ENCODE measurements at regions not wholly inside any gene's neighbourhood (a gene's known extent, or its start where the extent isn't known, plus 50 kb on each side); places are given as distances from the start of the nearest gene placed in this dataset.

GRCh38 chr1:217373761-217374701 lies 256.9 kb downstream of the GPATCH2 start:
- no peaks in the 10 kb centered on the region for H3K36me3 Mint-ChIP-seq

GRCh38 chr1:217372049-217372970 lies 258.6 kb downstream of the GPATCH2 start:
- Mint-ChIP-seq H3K4me1 (no peaks in the 10 kb centered on the region), H3K4me3 (no peak overlapping the region), H3K9me3 (peaks cover 4% of the 10 kb centered on the region), H3K36me3 (no peaks in the 10 kb centered on the region), H3K27ac (no peak overlapping the region), H3K27me3 (no peaks in the 10 kb centered on the region)
- DNase-seq = no peak

More at GRCh38 chr1:217373761-217374701, 256.9 kb downstream of the GPATCH2 start:
- H3K4me3 Mint-ChIP-seq = no peak overlapping the region
- H3K4me1 Mint-ChIP-seq = no peaks in the 10 kb centered on the region
- no peak overlapping the region for H3K27ac Mint-ChIP-seq
- H3K27me3 Mint-ChIP-seq = no peaks in the 10 kb centered on the region
- DNase-seq = no peak
- peaks cover 12% of the 10 kb centered on the region for H3K9me3 Mint-ChIP-seq

- H3K4me3 Mint-ChIP-seq = no peak overlapping the region
- H3K36me3 Mint-ChIP-seq = no peaks in the 10 kb centered on the region
- no peaks in the 10 kb centered on the region for H3K9me3 Mint-ChIP-seq
- no peak overlapping the region for H3K27ac Mint-ChIP-seq
- H3K4me1 Mint-ChIP-seq = no peaks in the 10 kb centered on the region
- H3K27me3 Mint-ChIP-seq = no peaks in the 10 kb centered on the region
- no peak for DNase-seq
Measured at GRCh38 chr1:217370757-217371156, 260.1 kb downstream of the GPATCH2 start.

- no peak overlapping the region for H3K27ac Mint-ChIP-seq
- H3K4me3 Mint-ChIP-seq = no peak overlapping the region
- no peaks in the 10 kb centered on the region for H3K27me3 Mint-ChIP-seq
- no peaks in the 10 kb centered on the region for H3K4me1 Mint-ChIP-seq
- H3K36me3 Mint-ChIP-seq = no peaks in the 10 kb centered on the region
- no peaks in the 10 kb centered on the region for H3K9me3 Mint-ChIP-seq
- DNase-seq = no peak
Measured at GRCh38 chr1:217369996-217370551, 260.8 kb downstream of the GPATCH2 start.

GRCh38 chr1:217369271-217369981 lies 261.5 kb downstream of the GPATCH2 start:
- DNase-seq = no peak
- H3K27me3 Mint-ChIP-seq = no peaks in the 10 kb centered on the region
- H3K9me3 Mint-ChIP-seq = no peaks in the 10 kb centered on the region
- no peak overlapping the region for H3K4me3 Mint-ChIP-seq
- H3K4me1 Mint-ChIP-seq = no peaks in the 10 kb centered on the region
- no peak overlapping the region for H3K27ac Mint-ChIP-seq
- H3K36me3 Mint-ChIP-seq = no peaks in the 10 kb centered on the region

DNA sequence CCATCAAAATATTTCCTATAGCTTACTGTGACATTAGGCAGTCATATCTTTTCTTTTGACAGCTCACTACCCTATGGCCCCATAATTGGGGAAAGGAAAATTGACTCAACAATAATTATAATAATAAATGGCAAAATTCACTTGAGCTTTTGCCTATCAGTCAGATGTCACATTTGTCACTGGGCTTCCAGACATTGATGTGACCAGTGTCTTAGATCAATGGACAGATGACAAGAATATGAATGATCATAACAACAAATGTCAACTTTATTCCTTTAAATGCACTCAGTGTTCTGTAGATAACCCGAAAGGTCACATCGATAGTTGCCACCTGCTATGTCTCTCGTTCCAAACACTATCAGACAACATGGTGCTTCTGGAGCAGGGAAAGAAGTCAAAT lies 266.7 kb downstream of the GPATCH2 start:
- peaks cover 4% of the 10 kb centered on the region for H3K9me3 Mint-ChIP-seq
- H3K4me3 Mint-ChIP-seq = no peak overlapping the region
- DNase-seq = no peak
- H3K36me3 Mint-ChIP-seq = no peaks in the 10 kb centered on the region
- no peak overlapping the region for H3K27ac Mint-ChIP-seq
- H3K27me3 Mint-ChIP-seq = peaks cover 3% of the 10 kb centered on the region
- no peaks in the 10 kb centered on the region for H3K4me1 Mint-ChIP-seq

- DNase-seq = no peak
- peaks cover 3% of the 10 kb centered on the region for H3K27me3 Mint-ChIP-seq
- no peak overlapping the region for H3K4me3 Mint-ChIP-seq
- peaks cover 4% of the 10 kb centered on the region for H3K9me3 Mint-ChIP-seq
- no peaks in the 10 kb centered on the region for H3K4me1 Mint-ChIP-seq
- no peak overlapping the region for H3K27ac Mint-ChIP-seq
- H3K36me3 Mint-ChIP-seq = no peaks in the 10 kb centered on the region
Measured at GRCh38 chr1:217363319-217363718, 267.6 kb downstream of the GPATCH2 start.

DNA sequence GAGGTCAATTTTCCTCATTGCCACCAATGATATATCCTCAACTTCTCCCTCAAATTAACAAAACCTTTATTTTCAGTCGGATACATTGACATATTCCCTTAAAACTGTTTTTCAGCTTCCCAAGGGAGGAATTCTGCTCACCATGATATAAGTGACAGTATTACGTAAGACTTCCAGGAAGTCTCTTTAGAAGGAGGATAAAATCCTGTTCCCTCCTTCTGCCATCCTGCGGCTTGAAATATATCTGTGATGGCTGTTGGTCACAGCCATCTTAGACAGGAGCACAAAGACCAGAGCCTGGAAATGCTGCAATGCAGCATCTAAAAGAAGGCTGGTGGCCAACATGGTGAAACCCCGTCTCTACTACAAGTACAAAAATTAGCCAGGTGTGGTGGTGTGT lies 270.4 kb downstream of the GPATCH2 start:
- Mint-ChIP-seq H3K4me1 (no peaks in the 10 kb centered on the region), H3K27me3 (peaks cover 3% of the 10 kb centered on the region), H3K4me3 (no peak overlapping the region), H3K9me3 (peaks cover 4% of the 10 kb centered on the region), H3K27ac (no peak overlapping the region), H3K36me3 (no peaks in the 10 kb centered on the region)
- DNase-seq = no peak

GRCh38 chr1:217354895-217355294 lies 276.0 kb downstream of the GPATCH2 start:
- no peak for DNase-seq
- H3K4me1 Mint-ChIP-seq = no peaks in the 10 kb centered on the region
- H3K36me3 Mint-ChIP-seq = no peaks in the 10 kb centered on the region
- no peaks in the 10 kb centered on the region for H3K27me3 Mint-ChIP-seq
- H3K9me3 Mint-ChIP-seq = no peaks in the 10 kb centered on the region
- H3K4me3 Mint-ChIP-seq = no peak overlapping the region
- no peak overlapping the region for H3K27ac Mint-ChIP-seq

DNA sequence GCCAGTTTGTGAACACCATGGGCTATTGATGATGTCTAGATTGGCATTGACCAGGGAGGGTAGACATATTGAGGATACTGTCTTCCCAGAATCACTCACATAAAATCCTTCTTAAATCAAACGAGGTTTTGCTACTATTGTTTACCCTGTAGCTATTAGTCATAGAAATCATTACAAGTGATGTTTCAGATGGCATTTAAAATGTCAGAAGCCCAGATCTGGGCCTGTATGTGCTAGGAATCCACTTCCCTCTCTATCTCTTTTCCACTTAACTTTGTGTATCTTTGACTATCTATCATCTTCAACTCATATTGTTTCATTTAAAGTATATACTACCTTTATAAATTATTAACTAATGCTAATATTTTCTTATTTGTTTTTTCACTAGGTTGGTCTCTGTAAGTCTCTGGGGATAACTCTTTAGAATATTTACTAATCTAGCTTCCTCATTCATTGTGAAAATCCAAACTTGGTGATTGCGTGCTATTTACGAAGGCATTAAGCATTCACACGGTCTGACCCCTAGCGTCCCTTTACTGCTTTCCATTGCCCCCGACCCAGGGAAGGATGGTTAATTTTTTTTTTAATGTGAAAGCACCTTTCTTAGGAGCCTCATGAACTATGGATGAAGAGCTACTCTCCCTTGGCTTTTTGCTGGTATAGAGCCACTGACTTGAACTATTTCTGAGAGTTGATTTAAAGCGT lies 281.8 kb downstream of the GPATCH2 start:
- H3K27me3 Mint-ChIP-seq = no peaks in the 10 kb centered on the region
- H3K27ac Mint-ChIP-seq = no peak overlapping the region
- H3K36me3 Mint-ChIP-seq = no peaks in the 10 kb centered on the region
- H3K4me3 Mint-ChIP-seq = no peak overlapping the region
- DNase-seq = no peak
- H3K9me3 Mint-ChIP-seq = peaks cover 3% of the 10 kb centered on the region
- H3K4me1 Mint-ChIP-seq = peaks cover 5% of the 10 kb centered on the region

GRCh38 chr1:217344712-217345111 lies 286.2 kb downstream of the GPATCH2 start:
- Mint-ChIP-seq H3K36me3 (no peaks in the 10 kb centered on the region), H3K4me1 (peaks cover 5% of the 10 kb centered on the region), H3K27me3 (no peaks in the 10 kb centered on the region), H3K27ac (no peak overlapping the region), H3K4me3 (no peak overlapping the region), H3K9me3 (peaks cover 3% of the 10 kb centered on the region)
- DNase-seq = no peak

DNA sequence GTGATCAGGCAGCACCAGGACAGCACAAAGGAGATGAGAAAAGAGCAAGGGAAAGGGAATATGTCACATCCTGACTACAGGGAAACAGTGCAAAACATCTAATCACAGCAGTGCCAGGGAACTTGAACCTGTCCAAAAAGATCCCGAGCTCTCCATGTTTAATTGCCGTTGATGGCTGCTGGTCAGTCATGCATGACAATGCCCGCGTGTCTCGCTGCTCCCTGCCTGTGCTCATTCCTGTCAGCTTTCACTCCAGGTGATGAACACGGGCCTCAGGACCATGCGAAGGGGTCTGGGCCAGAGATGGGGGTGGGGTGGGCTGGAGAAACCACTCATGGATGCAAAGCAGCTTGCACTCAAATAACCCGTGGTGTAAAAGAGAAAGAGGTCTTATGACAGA lies 287.0 kb downstream of the GPATCH2 start:
- DNase-seq = no peak
- H3K4me1 Mint-ChIP-seq = peaks cover 5% of the 10 kb centered on the region
- H3K36me3 Mint-ChIP-seq = no peaks in the 10 kb centered on the region
- no peaks in the 10 kb centered on the region for H3K27me3 Mint-ChIP-seq
- peaks cover 3% of the 10 kb centered on the region for H3K9me3 Mint-ChIP-seq
- no peak overlapping the region for H3K27ac Mint-ChIP-seq
- no peak overlapping the region for H3K4me3 Mint-ChIP-seq

- Mint-ChIP-seq H3K9me3 (peaks cover 3% of the 10 kb centered on the region), H3K36me3 (no peaks in the 10 kb centered on the region), H3K4me1 (peaks cover 5% of the 10 kb centered on the region), H3K27me3 (no peaks in the 10 kb centered on the region), H3K27ac (no peak overlapping the region), H3K4me3 (no peak overlapping the region)
- DNase-seq = no peak
Measured at GRCh38 chr1:217342105-217342504, 288.8 kb downstream of the GPATCH2 start.

- Mint-ChIP-seq H3K27me3 (no peaks in the 10 kb centered on the region), H3K36me3 (no peaks in the 10 kb centered on the region), H3K4me3 (no peak overlapping the region), H3K9me3 (no peaks in the 10 kb centered on the region), H3K27ac (no peak overlapping the region), H3K4me1 (no peaks in the 10 kb centered on the region)
- DNase-seq = no peak
Measured at GRCh38 chr1:217336724-217337123, 294.2 kb downstream of the GPATCH2 start.
